Stimulated activated CD4-positive, alpha-beta T cell treated with anti-CD3 and anti-CD28 coated beads, Interleukin-4, amount 100 ng/mL, for 4 hours (primary cell): ENCODE measurements at regions not wholly inside any gene's neighbourhood (a gene's known extent, or its start where the extent isn't known, plus 50 kb on each side); places are given as distances from the start of the nearest gene placed in this dataset.

ENCODE experiments used
- DNase-seq, 2 experiments: peaks; one replicate each; pipeline ENCODE4 v3.0.0-alpha.2; 2020

DNA sequence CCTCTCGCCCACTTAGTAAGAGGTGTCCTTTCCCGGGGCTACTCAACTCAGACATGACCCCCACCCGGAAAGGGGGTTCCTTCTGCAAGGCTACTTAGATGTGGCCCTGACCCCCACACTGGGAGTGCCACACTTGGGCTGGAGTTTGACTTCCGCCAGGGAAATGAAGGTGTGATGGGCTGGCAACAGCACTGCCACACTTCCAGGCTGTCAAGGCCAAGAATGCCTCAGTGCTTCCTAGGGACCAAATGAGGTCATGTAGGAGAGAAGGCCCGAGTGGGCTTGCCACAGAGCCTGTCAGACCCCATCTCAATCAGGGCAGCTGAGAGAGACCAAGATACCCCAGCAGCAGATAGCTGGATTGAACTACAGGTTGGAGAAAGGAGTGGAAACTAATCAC lies 55.5 kb downstream of the DRD1 start:
- no peak for DNase-seq

DNA sequence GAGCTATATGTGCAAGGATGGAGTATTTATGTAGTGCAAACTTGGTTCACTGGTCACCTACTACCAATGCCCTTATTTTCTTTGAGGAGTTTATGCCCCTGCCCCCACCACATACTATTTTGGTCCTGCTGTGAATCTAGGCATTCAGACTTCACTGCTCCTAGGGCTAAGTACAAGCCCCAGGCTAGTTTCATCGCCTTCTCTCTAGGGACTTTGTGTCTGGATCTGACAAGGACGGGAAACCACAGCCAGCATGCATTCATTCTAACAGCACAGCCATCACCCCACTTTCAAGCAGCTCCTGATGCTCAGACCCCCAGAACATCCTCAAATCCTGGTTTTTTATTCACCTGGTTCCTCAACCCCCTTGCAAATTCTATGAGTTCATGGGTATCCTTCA lies 56.8 kb downstream of the DRD1 start:
- no peak for DNase-seq

DNA sequence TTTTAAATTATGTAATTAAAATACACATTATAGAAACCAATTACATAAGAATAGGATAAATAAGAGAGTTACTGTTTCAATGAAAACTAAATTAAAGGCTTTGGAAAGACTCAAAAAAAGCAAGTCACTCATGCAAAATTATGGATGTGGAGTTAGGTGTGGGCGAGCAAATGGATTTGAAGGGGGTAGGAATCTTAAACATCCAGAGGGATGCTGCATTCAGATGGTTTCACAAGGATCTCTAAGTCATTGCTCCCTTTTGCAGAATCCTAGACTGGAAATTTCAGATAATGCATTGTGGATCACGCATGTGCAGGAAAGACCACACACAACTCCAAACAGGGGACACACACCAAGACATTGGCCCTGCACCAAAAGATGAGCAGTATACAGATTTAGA lies 57.5 kb downstream of the DRD1 start:
- no peak for DNase-seq

DNA sequence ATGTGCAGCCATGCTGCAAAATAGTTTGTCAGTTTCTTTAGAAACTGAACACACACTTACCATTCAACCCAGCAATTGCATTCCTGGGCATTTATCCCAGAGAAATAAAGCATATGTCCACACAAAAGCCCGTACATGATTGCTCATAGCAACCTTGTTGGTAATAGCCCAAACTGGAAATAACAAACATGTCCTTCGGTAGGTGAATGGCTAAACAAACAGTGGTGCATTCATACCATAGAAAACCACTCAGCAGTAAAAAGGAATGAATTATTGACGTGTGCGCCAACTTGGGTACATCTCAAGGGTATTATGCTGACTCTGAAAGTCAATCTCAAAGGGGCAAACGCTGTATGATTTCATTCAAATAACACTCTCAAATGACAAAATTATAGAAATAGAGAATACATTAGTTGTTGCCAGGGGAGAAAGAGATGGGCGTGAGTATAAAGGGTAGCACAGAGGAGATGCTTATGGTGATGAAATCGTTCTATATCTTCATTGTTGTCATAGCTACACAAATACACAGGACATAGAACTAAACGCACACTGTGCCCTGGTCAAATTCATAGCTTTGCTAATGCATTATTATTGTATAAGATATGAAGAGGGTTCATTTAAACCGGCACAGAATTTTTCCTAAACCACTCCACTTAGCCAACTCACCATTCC lies 58.2 kb downstream of the DRD1 start:
- no peak for DNase-seq

DNA sequence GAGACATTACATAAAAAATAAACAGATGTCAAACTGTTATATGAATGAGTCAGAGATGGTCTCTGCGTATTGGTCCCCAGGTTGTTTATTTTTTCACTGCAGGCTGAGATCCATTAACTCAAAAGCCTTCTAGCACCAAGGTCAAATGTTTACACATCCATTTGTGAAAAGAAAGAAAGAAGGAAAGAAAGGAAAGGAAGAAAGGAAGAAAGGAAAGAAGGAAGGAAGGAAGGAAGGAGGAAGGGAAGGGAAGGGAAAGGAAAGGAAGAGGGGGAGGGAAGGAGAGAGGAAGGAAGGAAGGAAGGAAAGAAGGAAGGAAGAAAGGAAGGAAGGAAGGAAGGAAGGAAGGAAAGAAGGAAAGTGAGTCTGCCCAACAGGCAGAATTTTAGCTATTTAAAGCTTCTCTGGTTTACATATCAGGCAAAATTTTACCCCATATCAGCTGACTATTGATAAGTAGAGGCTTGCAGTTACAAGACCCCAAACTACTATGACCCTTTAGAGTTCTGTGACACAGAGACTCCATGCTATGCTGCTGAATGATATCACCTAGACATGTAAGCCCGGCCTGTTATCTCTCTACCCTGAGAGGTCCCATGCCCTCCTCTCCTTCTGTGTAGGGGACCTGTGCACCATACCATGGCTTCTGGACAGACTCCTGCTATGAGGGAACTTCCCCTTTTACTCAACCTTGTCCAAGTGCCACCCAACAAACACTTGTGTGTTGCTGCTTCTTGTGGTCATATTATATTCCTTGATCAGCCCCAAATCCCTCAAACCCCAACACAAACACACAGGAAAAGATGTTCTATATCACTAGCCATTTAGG lies 59.0 kb downstream of the DRD1 start:
- DNase-seq, result no peak

DNA sequence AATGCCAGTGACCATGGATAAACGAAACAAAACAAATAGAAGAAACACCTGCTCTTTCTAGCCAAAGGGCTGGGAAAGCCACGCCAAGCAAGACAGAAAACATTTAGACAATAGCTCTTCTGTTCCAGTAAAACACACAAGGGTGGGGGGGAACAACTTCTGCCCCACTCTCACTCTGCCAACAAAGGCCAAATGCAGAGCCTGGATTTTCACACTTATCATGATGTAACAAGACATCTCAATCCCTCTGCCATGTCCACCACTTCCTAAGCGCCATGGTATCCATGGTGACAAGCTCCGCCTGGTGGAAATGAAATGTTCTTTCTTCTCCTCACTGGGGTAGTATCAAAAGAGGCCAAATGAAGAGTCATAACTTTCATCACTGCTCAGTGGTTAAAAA lies 60.6 kb downstream of the DRD1 start:
- no peak for DNase-seq

DNA sequence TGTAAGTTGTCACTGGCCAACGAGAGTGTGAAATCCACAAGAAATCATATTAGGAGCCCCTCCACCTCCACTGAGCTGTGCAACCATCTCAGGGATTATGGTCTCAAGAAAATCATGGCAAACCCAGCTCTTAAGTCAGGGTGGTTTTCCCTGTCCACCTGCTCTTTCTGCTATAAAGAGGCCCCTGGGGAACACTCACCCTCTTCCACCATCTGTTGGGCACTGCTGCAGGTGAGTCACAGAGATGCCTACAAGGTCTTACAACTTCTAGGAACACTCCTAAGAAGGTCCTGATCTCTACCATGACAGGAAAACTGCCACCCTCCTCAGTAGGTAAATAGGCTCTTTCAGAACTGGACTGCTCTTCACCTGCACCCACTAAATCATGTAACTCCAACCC lies 61.8 kb downstream of the DRD1 start:
- no peak for DNase-seq

DNA sequence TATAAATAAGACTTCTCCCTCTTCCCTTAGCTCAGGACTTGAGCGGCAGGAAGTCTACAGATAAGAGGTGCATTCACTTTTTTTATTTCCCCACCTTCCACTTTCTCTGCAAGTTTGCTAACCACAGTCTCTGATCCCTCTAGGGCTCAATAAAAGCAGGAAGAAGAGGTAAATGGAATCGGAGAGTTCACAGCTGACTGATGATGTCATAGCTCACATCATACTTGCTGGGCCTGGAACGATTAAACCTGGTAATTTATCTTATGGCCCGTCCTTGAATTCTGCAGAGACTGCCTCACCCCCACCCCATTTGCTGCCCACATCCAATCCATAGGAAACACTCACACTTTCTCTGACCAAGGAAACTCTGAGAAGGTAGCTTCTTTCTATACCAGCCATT lies 62.9 kb downstream of the DRD1 start:
- DNase-seq, result no peak

DNA sequence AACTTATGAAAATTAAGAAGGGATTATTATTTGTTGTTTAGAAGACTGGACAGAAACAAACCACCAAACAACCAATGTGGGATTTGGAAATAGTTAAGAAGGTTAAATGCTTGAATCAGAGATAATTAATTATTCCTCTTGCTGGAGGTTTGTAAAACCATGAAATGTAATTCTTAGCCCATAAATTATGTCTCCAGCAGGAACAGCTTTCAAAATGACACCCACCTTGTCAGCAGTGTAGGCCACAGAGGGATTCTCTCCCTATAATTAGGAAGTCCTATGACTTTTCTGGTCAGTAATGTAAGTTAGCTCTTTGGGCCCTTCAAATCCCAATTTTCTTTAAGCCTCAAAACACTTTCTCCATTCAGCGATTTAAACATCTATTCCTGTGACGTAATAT lies 63.3 kb downstream of the DRD1 start:
- no peak for DNase-seq

DNA sequence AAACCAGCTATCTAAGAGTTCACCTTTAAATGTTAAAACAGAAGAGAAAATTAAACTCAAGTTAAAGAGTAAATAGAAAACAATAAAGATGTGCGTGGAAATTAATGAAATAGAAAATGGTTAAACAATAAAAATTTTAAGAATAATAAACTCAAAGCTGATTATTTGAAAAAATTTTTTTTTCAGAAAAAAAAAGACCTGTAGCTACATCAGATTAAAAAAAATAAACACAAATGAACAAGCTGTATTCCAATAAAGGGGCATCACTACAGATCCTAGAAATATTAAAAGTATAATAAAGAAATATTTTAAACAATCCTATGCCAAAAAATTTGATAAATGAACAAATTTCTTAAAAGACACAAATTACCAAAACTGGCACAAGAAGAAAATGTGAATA lies 64.1 kb downstream of the DRD1 start:
- no peak for DNase-seq

DNA sequence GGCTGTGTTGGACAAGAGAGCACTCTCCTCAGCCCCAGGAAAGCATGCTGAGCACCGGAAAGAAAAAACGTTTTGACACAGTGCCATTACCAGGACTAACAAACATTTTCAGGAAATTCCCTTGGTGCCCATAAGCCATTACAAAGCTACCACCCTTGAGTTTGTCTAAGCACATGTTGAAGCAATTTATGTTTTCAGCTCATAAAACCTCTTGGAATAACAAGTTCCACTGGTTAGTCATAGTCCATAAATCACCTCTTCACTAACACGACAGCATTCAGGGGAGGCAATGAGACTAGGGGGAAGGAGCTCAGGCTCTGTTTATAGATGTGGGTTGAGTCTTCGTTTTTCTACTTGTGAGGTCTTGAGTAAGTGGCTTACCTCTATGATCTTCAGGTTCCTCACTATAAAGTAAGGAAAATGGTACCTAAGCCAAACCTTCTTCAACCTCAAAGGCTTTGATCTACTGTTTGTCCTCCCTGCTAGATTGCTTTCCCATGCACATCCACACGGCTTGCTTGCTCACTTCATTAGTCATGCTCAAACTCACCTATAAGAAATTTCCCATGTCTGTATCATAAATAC lies 65.4 kb downstream of the DRD1 start:
- no peak for DNase-seq

DNA sequence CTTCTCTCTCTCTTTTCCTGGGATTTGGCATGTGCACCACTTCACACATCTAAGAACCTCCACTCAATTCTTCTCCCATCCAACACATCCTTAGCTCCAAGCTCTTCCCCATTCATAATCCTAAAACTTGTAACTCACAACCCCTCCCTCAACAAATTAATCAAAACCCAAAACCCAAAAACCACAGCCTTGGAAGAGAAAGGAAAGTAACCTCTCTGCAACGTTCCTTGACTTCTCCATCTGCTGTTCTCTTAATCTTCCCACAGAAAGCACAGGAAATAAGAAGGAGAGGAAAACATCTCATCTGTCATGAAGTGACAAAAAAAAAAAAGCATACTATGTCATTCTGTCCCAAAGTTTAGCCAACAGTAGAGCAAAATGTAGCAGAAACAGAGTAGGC lies 66.2 kb downstream of the DRD1 start:
- DNase-seq, result no peak

DNA sequence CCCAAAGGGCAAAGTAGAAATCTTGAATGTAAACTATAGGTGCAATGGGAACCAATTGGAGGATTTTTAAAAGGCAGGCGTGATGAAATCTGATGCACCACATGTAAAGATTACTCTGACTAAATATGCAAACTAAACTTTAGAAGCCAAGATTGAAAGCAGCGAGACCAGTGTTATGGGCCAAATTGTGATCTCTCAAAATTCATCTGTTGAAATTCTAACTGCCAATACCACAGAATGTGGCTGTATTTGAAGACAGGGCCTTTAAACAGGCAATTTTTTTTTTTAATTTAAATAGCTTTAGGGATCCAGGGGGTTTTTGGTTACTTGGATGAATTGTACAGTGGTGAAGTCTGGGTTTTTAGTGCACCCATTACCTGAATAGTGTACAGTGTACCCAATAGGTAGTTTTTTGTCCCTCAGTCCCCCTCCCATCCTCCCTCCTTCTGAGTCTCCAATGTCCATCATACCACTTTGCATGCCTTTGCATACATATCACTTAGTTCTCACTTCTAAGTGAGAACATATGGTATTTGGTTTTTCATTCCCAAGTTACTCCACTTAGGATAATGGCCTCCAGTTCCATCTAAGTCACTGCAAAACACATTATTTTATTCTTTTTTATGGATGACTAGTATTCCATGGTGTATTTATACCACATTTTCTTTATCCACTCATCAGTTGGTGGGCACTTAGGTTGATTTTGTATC lies 69.7 kb downstream of the DRD1 start:
- DNase-seq, result no peak

DNA sequence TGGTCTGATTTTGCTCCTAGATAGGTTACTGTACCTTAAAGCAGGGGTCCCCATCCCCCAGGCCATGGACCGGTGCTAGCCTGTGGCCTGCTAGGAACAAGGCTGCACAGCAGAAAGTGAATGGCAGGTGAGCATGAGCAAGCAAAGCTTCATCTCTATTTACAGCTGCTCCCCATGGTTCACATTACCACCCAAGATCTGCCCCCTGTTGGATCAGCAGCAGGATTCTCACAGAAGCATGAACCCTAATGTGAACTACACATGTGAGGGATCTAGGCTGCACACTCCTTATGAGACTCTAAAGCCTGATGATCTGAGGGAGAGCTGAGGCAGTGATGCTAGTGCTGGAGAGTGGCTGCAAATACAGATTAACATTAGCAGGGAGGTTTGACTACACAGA lies 78.1 kb downstream of the DRD1 start:
- no peak for DNase-seq

DNA sequence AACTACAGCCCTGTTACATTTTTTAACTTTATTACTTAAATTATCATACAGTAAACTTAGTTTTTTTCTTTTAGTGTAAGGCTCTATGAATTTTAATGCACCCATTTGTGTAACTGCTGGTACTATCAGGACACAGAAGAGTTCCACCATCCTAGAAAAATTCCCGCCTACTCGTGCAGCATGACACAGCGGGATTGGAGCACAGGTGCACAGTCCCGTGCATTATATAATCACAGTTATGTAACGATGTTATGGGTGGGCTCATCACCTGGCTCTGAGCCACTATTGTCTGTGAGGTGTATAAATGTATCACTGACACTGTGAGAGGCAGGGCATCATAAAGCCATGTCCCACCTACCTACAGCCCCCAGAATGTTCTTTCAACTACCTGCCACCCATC lies 80.7 kb downstream of the DRD1 start:
- no peak for DNase-seq

DNA sequence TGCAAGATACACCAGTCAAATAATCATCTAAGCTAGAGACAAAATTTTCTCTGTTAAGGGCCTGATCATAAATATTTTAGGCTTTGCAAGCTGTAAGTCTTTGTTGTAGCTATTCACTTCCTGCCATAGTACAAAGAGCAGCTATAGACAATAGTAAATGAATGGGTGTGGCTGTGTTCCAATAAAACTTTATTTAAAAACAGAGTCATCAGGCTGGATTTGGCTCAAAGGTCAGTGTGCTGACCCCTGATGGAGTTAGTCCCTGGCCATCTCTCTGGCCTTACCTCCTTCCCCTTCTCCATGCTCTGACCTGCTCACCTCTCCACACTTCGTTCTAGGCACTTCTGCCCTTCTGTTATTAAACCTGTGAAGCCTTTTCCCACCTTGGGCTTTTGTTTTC lies 86.0 kb downstream of the DRD1 start:
- no peak for DNase-seq

DNA sequence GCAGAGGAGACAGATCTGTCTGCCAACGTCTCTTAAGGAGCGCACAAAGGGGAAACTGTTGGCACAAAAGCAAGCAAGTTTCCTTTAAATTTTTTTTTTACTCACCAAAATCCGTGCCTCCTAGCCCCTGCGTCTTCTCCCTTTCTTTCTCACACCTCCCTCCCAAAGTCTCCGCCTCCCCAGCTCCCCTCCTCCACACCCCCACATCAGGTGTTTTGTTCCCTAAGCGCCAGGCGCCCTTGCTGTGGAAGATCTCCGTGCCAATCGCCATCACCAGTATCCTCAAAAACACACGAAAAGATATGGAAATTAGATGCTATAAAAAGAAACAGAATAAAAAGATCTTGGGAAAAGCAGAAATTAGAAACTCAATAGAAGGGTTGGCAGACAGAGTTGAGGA lies 87.6 kb downstream of the DRD1 start:
- no peak for DNase-seq

DNA sequence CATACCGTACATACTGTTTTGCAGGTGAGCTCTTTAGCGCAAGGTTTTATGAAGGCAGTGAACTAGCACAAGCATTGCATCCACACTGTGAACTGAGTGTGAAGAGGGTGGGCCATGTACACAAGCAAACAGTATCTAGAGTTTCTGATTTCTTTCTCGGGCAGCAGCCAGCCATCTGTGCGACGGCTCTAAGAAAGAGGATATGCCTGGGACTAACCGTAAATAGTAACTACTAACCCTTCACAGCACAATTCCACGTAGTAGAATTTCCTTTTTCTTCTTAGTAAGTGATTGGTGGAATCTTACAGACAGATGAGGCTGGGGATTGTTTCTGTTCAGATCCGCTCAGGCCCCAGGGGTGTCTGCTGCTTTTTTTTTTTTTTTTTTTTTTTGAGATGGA lies 89.0 kb downstream of the DRD1 start:
- DNase-seq, result no peak

DNA sequence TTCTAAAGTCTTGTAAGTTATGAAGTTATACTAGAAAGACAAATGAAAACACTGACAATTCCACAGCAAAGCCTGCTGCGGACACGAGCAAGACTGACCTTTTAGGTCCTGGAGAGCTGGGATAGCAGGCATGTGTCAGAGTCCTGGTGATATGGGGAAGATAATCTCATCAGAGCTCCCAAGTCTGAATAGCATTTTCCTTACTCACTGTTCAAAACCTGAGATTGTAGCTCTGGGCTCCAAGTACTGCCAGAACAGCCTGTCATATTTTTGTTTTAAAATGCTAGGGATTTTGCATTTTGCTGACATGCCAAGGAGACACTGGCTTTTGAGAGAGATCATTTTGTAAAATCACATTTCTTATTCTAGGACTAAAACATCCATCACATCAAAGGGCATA lies 90.1 kb downstream of the DRD1 start:
- DNase-seq, result no peak

DNA sequence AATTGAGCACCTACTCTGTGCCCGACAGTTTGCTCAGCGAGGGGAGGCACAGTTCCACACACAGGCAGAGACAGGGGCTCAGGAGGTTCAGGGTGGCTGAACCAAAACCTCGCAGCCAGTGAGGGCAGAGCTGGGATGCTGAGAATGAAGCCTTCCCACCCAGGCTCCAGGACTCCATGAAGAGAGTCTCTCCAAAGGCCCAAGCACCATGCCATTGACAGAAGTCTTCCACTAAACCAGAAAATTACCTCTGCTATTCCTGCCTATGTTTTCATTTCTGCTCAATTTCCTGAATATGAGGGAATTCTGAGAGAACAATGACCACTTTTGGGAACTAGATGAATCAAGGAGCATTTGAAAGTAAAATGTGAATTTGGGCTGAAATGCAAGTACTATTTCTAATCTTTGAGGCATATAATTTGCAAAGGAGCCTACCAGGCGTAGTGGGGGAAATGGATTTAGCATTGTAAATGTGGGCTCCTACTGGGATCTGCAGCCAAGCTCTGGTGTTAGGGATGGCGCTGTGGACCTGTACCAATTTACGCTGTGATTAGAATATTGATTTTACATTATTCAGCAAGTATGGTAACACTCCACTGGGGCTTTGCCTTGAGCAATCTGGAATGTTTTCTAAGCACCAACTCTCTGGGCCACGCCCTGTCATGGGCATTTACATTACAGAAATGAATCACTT lies 91.9 kb downstream of the DRD1 start:
- DNase-seq, result no peak

DNA sequence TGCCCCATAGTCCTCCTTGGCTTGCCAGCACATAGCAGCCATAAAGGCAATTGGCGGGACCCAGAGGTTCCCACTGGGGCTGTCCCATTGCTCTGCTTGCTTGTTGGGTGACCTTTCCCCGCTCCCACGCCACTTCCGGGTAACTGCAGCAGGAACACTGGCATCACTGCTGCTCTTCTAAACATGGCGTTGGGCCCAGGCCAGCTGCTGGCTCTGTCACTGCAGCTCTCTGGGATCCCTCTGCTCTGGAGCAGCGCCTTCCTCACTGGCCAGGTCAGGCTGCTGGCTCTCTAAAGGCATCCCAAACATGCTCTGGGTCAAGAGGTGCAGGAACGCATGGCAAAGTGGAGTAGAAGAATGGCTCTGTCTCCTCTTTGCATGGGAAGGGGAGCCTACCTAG lies 92.9 kb downstream of the DRD1 start:
- no peak for DNase-seq

DNA sequence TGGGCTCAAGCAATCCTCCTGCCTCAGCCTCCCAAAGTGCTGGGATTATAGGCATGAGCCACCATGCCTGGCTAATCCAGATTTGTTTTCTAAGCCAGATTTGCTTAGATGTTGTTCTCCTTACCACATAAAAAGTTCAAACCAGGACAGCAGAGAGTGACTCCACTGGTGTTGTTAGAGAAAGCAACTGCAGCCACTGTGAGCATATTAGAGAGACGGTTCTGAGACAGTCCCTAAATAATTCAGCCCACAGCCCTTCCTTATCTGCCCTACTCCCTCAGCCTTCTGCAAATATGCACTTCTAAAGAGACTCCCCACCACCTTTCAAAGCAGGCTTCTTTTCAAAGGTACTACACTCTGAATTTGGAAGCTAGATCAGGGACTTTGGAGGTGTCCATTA lies 96.1 kb downstream of the DRD1 start:
- no peak for DNase-seq

DNA sequence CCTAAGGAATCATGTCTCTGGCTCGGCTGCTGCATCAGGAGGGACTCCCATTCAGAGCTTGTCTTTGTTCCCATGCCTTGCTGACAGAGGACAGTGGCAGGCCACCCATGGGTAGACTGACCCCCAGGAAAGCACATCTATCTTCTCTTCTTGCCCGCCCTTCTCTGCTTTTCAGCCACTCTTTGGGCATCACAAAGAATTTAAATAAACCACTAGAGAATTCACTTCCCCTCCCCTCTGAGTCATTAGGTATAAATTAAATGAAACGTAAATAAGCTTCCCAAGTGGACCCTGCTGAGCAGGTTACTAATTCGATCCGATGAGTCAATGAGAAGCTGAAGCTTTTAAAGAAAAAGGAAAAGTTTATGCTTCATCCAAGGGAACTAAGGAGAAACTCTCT lies 97.0 kb downstream of the DRD1 start:
- DNase-seq, result no peak
